ENCODE measurements at regions not wholly inside any gene's neighbourhood (a gene's known extent, or its start where the extent isn't known, plus 50 kb on each side); places are given as distances from the start of the nearest gene placed in this dataset.
"Not testable (repeated sequence)": the region's sequence is repeated elsewhere in the genome, so short reads cannot be mapped to it uniquely, and the experiment has no call there.

- H3K4me3 ChIP-seq (ENCODE audit: low read depth, low read length): no peak overlapping the region
- TF ChIP-seq CTCF (IDR thresholded peaks at IDR 0.05; ENCODE audit: borderline replicate concordance, insufficient read depth, low read depth, low read length): no peak
Observed at GRCh38 chr9:74132986-74133385, 364.1 kb upstream of the RORB start.

GRCh38 chr9:74133921-74134320 is 363.2 kb upstream of the RORB start:
- no peak for TF ChIP-seq CTCF (IDR thresholded peaks at IDR 0.05; ENCODE audit: borderline replicate concordance, insufficient read depth, low read depth, low read length)
- no peak overlapping the region for H3K4me3 ChIP-seq (ENCODE audit: low read depth, low read length)

GRCh38 chr9:74138182-74138581 is 359.0 kb upstream of the RORB start:
- H3K4me3 ChIP-seq (ENCODE audit: low read depth, low read length): no peak overlapping the region
- no peak for TF ChIP-seq CTCF (IDR thresholded peaks at IDR 0.05; ENCODE audit: borderline replicate concordance, insufficient read depth, low read depth, low read length)

- no peak for TF ChIP-seq CTCF (IDR thresholded peaks at IDR 0.05; ENCODE audit: borderline replicate concordance, insufficient read depth, low read depth, low read length)
- H3K4me3 ChIP-seq (ENCODE audit: low read depth, low read length): no peak overlapping the region
Observed at GRCh38 chr9:74140141-74140540, 357.0 kb upstream of the RORB start.

GRCh38 chr9:74147906-74148305 is 349.2 kb upstream of the RORB start:
- no peak for TF ChIP-seq CTCF (IDR thresholded peaks at IDR 0.05; ENCODE audit: borderline replicate concordance, insufficient read depth, low read depth, low read length)
- H3K4me3 ChIP-seq (ENCODE audit: low read depth, low read length): no peak overlapping the region

- no peak for TF ChIP-seq CTCF (IDR thresholded peaks at IDR 0.05; ENCODE audit: borderline replicate concordance, insufficient read depth, low read depth, low read length)
- H3K4me3 ChIP-seq (ENCODE audit: low read depth, low read length): no peak overlapping the region
Observed at GRCh38 chr9:74172874-74173273, 324.3 kb upstream of the RORB start.

GRCh38 chr9:74173284-74173683 is 323.9 kb upstream of the RORB start:
- TF ChIP-seq CTCF (IDR thresholded peaks at IDR 0.05; ENCODE audit: borderline replicate concordance, insufficient read depth, low read depth, low read length): no peak

GRCh38 chr9:74197771-74198170 is 299.4 kb upstream of the RORB start:
- not testable (repeated sequence) for H3K4me3 ChIP-seq (ENCODE audit: low read depth, low read length)

More at GRCh38 chr9:74173284-74173683, 323.9 kb upstream of the RORB start:
- no peak overlapping the region for H3K4me3 ChIP-seq (ENCODE audit: low read depth, low read length)

Measured in GM12875 (cell line).